Panc1 (cell line): ENCODE measurements at regions not wholly inside any gene's neighbourhood (a gene's known extent, or its start where the extent isn't known, plus 50 kb on each side); places are given as distances from the start of the nearest gene placed in this dataset.

Experiments
- ATAC-seq: fragments of 200-7000 bp; cut with Tn5 transposase; 2 replicates; pipeline ENCODE4 v1.9.1; 2020; ENCODE audit warnings: mild to moderate bottlenecking, moderate library complexity
- BruUV-seq: library from RNA; stranded (reverse); fragments of 400-500 nt; replicated peaks from 2 replicates; lab custom pipeline; 2021; lab: Mats Ljungman, UMichigan
- CTCF ChIA-PET: fragments of 300-600 bp; sonication (Branson Sonifier 250); formaldehyde crosslinking; loops from one replicate; lab custom pipeline; 2022; ENCODE audit warnings: antibody characterized with exemption; lab: Charles Lee
- POLR2A ChIA-PET: fragments of 300-600 bp; sonication (Branson Sonifier 250); formaldehyde crosslinking; loops from one replicate; lab custom pipeline; 2022; ENCODE audit warnings: antibody characterized with exemption; lab: Charles Lee
- DNase-seq: peaks from one replicate; pipeline ENCODE4 v3.0.0-alpha.2; 2010; ENCODE audit warnings: low read depth, low spot score
- H3K27ac ChIP-seq: 2 replicates; pipeline ENCODE4 v1.5.1; 2011; ENCODE audit warnings: mild to moderate bottlenecking, low read length, inconsistent platforms
- H3K27me3 ChIP-seq: fragments of 200-500 bp; sonication (Bioruptor generic); 2 replicates; pipeline ENCODE4 v1.6.0; 2014; ENCODE audit warnings: low read length, inconsistent platforms; ENCODE audit not compliant: control insufficient read depth, insufficient read depth
- H3K36me3 ChIP-seq: fragments of 200-500 bp; sonication (Bioruptor generic); 2 replicates; pipeline ENCODE4 v1.5.1; 2014; ENCODE audit warnings: inconsistent platforms, mild to moderate bottlenecking, low read length, moderate library complexity; ENCODE audit not compliant: control insufficient read depth, insufficient read depth
- H3K4me1 ChIP-seq: 2 replicates; pipeline ENCODE4 v1.5.1; 2011; ENCODE audit warnings: inconsistent platforms, mild to moderate bottlenecking, low read length, moderate library complexity; ENCODE audit not compliant: control insufficient read depth, insufficient read depth
- H3K4me3 ChIP-seq, 2 experiments: 2 replicates each; pipeline ENCODE4 v1.5.1; 2011 to 2012; ENCODE audit warnings: low read depth in 2 of 2, low read length in 2 of 2, mild to moderate bottlenecking in 2 of 2, inconsistent platforms in 1 of 2, moderate library complexity in 1 of 2
- H3K9me3 ChIP-seq: fragments of 200-500 bp; sonication (Bioruptor generic); 2 replicates; pipeline ENCODE4 v1.5.1; 2014; ENCODE audit warnings: low read depth, mild to moderate bottlenecking, inconsistent platforms, low read length, moderate library complexity; ENCODE audit not compliant: control insufficient read depth, insufficient read depth
- CTCF ChIP-seq: fragments of 450-650 bp; IDR thresholded peaks from 2 replicates; pipeline ENCODE4 v1.5.1; 2017; ENCODE audit warnings: mild to moderate bottlenecking
- POLR2AphosphoS5 ChIP-seq: IDR thresholded peaks from 2 replicates; pipeline ENCODE4 v1.6.1; 2012; ENCODE audit warnings: mild to moderate bottlenecking, low read depth, low read length, moderate library complexity
- REST ChIP-seq, 2 experiments: IDR thresholded peaks; 2 replicates each; pipeline ENCODE4 v1.6.1; 2011 to 2012; ENCODE audit warnings: low read depth in 2 of 2, control low read depth in 1 of 2, low read length in 1 of 2, mild to moderate bottlenecking in 1 of 2, moderate library complexity in 1 of 2; ENCODE audit not compliant: insufficient read depth in 1 of 2
- SIN3A ChIP-seq: IDR thresholded peaks from 2 replicates; pipeline ENCODE4 v1.6.1; 2012; ENCODE audit warnings: low read depth, mild to moderate bottlenecking, low read length, moderate library complexity, borderline replicate concordance; ENCODE audit not compliant: insufficient read depth
- TCF7L2 ChIP-seq: IDR thresholded peaks from 2 replicates; pipeline ENCODE4 v1.6.1; 2011; ENCODE audit warnings: mild to moderate bottlenecking, low read depth, low read length, inconsistent platforms
- in situ Hi-C: cut with HindIII; loops from 2 replicates; pipeline ENCODE4 v1.10.0; 2016; ENCODE audit warnings: low sequenced_read_pairs, low pct_unique_long_range_greater_than_20kb
- intact Hi-C: fragments of 100-400 bp; cut with micrococcal nuclease; formaldehyde crosslinking; loops from one replicate; pipeline ENCODE4 v1.10.0; 2022; ENCODE audit not compliant: unreplicated experiment

GRCh38 chr9:17978773-17979172 is 399.9 kb downstream of the SH3GL2 start:
- CTCF ChIA-PET, result no interaction called here
- DNase-seq, result no peak
- no TSS peak for BruUV-seq
- H3K36me3 ChIP-seq, result no peaks in the 10 kb centered on the region
- no peak for TF ChIP-seq SIN3A
- TF ChIP-seq POLR2AphosphoS5, result no peak
- TF ChIP-seq CTCF, result no peak
- TF ChIP-seq REST (IDR thresholded peaks at IDR 0.05; ENCODE audit: insufficient read depth in 1 of 2, low read depth in 2 of 2, low read length in 1 of 2), result no peak
- no peak for TF ChIP-seq TCF7L2
- no peaks in the 10 kb centered on the region for H3K9me3 ChIP-seq
- in situ Hi-C loops, result no loop called here
- no peaks in the 10 kb centered on the region for H3K27me3 ChIP-seq
- POLR2A ChIA-PET, result no interaction called here
- H3K27ac ChIP-seq, result no peak overlapping the region
- no peaks in the 10 kb centered on the region for H3K4me1 ChIP-seq
- H3K4me3 ChIP-seq, result no peak overlapping the region
- intact Hi-C loops, result no loop called here
- no peak for ATAC-seq

GRCh38 chr9:17986595-17986994 is 407.7 kb downstream of the SH3GL2 start:
- ChIA-PET POLR2A (no interaction called here), CTCF (no interaction called here)
- Histone ChIP-seq H3K4me3 (no peak overlapping the region), H3K27me3 (no peaks in the 10 kb centered on the region), H3K27ac (no peak overlapping the region), H3K36me3 (no peaks in the 10 kb centered on the region), H3K9me3 (no peaks in the 10 kb centered on the region), H3K4me1 (no peaks in the 10 kb centered on the region)
- intact Hi-C loops, result no loop called here
- in situ Hi-C loops, result no loop called here
- no TSS peak for BruUV-seq
- TF ChIP-seq REST (IDR thresholded peaks at IDR 0.05; ENCODE audit: insufficient read depth in 1 of 2, low read depth in 2 of 2, low read length in 1 of 2) (no peak), POLR2AphosphoS5 (no peak), CTCF (no peak), SIN3A (no peak), TCF7L2 (no peak)
- DNase-seq, result no peak
- ATAC-seq, result no peak
